Stomach (tissue), 8 donors: ENCODE measurements at regions not wholly inside any gene's neighbourhood (a gene's known extent, or its start where the extent isn't known, plus 50 kb on each side); places are given as distances from the start of the nearest gene placed in this dataset.

ENCODE experiments used
- DNase-seq, 2 donors: peaks; one replicate each; pipeline versions ENCODE4 v3.0.0 to v3.0.0-alpha.2; 2013 to 2019
- H3K27ac ChIP-seq, 5 donors: fragments of 200-600 bp in 4 of 5; sonication (generic) in 4 of 5; one replicate each; pipeline ENCODE4 v1.5.1; 2013 to 2019; ENCODE audit warnings: mild to moderate bottlenecking in 1 of 5, moderate library complexity in 1 of 5
- H3K27me3 ChIP-seq, 3 donors: fragments of 200-600 bp; sonication (generic); one replicate each; pipeline ENCODE4 v1.5.1; 2017 to 2019; ENCODE audit warnings: mixed run types in 1 of 3
- H3K36me3 ChIP-seq, 4 donors: fragments of 200-600 bp; sonication (generic); 1 replicate in 3 of 4; 2 replicates in 1 of 4; pipeline ENCODE4 v1.5.1; 2016 to 2019
- H3K4me1 ChIP-seq, 4 donors: fragments of 200-600 bp; sonication (generic); one replicate each; pipeline ENCODE4 v1.5.1; 2016 to 2019
- H3K4me3 ChIP-seq, 4 donors: fragments of 200-600 bp; sonication (generic) in 3 of 4; one replicate each; pipeline ENCODE4 v1.5.1; 2016 to 2019; ENCODE audit warnings: mild to moderate bottlenecking in 1 of 4
- H3K9me3 ChIP-seq, 4 donors: fragments of 200-600 bp; sonication (generic); one replicate each; pipeline ENCODE4 v1.5.1; 2016 to 2019
- EP300 ChIP-seq: sonication (generic); formaldehyde crosslinking; IDR thresholded peaks from one replicate; pipeline ENCODE4 v1.6.1; 2017; ENCODE audit warnings: antibody characterized with exemption
- POLR2A ChIP-seq, 4 donors: fragments of 450-650 bp; IDR thresholded peaks; one replicate each; pipeline ENCODE4 v1.6.1; 2016; ENCODE audit warnings: antibody characterized with exemption in 4 of 4, control low read depth in 2 of 4, mild to moderate bottlenecking in 1 of 4, moderate library complexity in 1 of 4
- POLR2AphosphoS5 ChIP-seq, 3 donors: sonication (generic); formaldehyde crosslinking; IDR thresholded peaks; one replicate each; pipeline ENCODE4 v1.6.1; 2016; ENCODE audit warnings: antibody characterized with exemption in 3 of 3
- WGBS, 5 donors: extraction: QIAGEN DNeasy Blood & Tissue Kit in 3 of 5; methylation state at CpG; one replicate each; pipeline versions ENCODE4 v1.1.5 to v1.1.7; 2013 to 2018; 5-methylcytosine and 5-hydroxymethylcytosine counted together
- intact Hi-C: fragments of 100-400 bp; cut with DNase I; formaldehyde crosslinking; loops from one replicate; pipeline ENCODE4 v1.15.1; 2023; ENCODE audit warnings: low total_unique reads
- TF ChIP-seq, protein P1 (sequence below), 7 experiments: fragments of 450-650 bp in 4 of 7; fragments of 200-600 bp in 3 of 7; sonication (generic) in 3 of 7; IDR thresholded peaks; one replicate each; pipeline ENCODE4 v1.5.1; 2016 to 2019; ENCODE audit warnings: antibody characterized with exemption in 7 of 7, control low read depth in 2 of 7, mild to moderate bottlenecking in 1 of 7
- donor health status: healthy with polysubstance abuse.
- donor health status: Bipolar disorder and iron deficiency.
- donor health status: healthy.

DNA sequence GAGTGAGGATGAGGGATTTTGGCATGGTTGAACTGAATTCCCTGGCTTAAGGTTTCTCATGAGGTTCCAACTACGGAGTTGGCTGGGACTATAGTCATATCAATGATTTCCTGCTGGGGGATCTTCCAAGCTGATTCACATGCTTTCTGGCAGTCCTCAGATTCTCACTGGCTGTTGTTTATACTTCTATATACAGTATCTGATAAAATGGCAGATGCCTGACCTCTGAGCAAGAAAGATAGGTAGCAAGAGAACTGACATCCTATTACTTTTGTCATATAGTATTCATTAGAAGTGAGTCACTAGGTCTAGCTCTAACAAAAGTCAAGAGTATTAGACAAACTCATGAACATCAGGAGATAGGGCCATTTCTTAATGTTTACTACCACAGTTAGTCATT is 440.9 kb upstream of the EDIL3 start:
- Histone ChIP-seq H3K4me1 (no peaks in the 10 kb centered on the region), H3K36me3 (no peaks in the 10 kb centered on the region), H3K27ac (no peak overlapping the region), H3K27me3 (no peaks in the 10 kb centered on the region), H3K4me3 (no peak overlapping the region), H3K9me3 (peaks cover 0 to 13% (median 3%) of the 10 kb centered on the region in 4 donors)
- no peak for TF ChIP-seq POLR2A (IDR thresholded peaks at IDR 0.05)
- no peak for TF ChIP-seq POLR2AphosphoS5 (IDR thresholded peaks at IDR 0.05)
- TF ChIP-seq, protein P1, sequence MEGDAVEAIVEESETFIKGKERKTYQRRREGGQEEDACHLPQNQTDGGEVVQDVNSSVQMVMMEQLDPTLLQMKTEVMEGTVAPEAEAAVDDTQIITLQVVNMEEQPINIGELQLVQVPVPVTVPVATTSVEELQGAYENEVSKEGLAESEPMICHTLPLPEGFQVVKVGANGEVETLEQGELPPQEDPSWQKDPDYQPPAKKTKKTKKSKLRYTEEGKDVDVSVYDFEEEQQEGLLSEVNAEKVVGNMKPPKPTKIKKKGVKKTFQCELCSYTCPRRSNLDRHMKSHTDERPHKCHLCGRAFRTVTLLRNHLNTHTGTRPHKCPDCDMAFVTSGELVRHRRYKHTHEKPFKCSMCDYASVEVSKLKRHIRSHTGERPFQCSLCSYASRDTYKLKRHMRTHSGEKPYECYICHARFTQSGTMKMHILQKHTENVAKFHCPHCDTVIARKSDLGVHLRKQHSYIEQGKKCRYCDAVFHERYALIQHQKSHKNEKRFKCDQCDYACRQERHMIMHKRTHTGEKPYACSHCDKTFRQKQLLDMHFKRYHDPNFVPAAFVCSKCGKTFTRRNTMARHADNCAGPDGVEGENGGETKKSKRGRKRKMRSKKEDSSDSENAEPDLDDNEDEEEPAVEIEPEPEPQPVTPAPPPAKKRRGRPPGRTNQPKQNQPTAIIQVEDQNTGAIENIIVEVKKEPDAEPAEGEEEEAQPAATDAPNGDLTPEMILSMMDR (IDR thresholded peaks at IDR 0.05) = no peak
- no peak for TF ChIP-seq EP300
- 68 to 81% (median 79%) methylated on average over 1 of the region's 1 CpG for WGBS, 5 donors
- intact Hi-C loops = no loop called here
- DNase-seq = no peak

DNA sequence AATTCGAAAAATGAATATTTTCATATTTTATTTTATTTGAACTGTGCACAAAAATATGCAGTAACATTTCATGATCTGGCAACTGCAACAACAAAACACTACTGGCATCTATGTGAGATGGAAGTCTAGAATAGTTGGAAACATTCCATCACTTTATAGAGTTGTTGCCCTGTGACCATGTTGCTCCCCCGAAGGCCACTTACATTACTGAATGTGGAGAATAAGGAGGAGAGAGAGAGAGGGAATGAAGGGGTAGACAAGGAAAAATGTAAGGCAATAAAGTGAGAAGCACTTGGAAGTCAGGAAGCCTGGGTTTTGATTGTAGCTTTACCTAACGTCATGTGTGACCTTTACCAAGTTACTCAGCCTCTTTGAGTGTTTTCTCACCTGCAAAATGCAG is 437.2 kb upstream of the EDIL3 start:
- no peaks in the 10 kb centered on the region for H3K4me1 ChIP-seq
- intact Hi-C loops = no loop called here
- no peaks in the 10 kb centered on the region for H3K9me3 ChIP-seq
- DNase-seq = no peak
- 65 to 79% (median 77%) methylated on average over 3 of the region's 3 CpGs for WGBS, 5 donors
- no peaks in the 10 kb centered on the region for H3K27me3 ChIP-seq
- no peak overlapping the region for H3K27ac ChIP-seq
- TF ChIP-seq POLR2A (IDR thresholded peaks at IDR 0.05) (no peak), EP300 (no peak), POLR2AphosphoS5 (IDR thresholded peaks at IDR 0.05) (no peak)
- TF ChIP-seq, protein P1 (IDR thresholded peaks at IDR 0.05) = no peak
- H3K36me3 ChIP-seq = no peaks in the 10 kb centered on the region
- H3K4me3 ChIP-seq = no peak overlapping the region

DNA sequence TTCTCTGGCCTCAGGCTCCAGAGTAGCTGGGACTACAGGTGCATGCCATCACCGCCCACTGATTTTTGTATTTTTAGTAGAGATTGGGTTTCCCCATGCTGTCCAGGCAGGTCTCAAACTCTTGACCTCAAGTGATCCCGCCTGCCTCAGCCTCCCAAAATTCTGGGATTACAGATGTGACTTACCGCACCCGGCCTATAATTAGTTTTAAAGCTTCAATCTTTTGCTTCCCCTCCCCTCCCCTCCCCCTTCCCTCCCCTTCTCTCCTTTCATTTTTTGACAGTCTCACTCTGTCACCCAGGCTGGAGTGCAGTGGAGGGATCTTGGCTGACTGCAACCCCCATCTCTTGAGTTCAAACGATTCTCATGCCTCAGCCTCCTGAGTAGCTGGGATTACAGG is 433.3 kb upstream of the EDIL3 start:
- Histone ChIP-seq H3K36me3 (no peaks in the 10 kb centered on the region), H3K4me1 (no peaks in the 10 kb centered on the region), H3K27ac (no peak overlapping the region), H3K27me3 (no peaks in the 10 kb centered on the region), H3K9me3 (peaks cover 0 to 3% (median 0%) of the 10 kb centered on the region in 4 donors), H3K4me3 (no peak overlapping the region)
- DNase-seq = no peak
- WGBS, 5 donors = 79 to 87% (median 85%) methylated on average over 5 of the region's 5 CpGs
- TF ChIP-seq EP300 = no peak
- TF ChIP-seq, protein P1 (IDR thresholded peaks at IDR 0.05) = no peak
- intact Hi-C loops = no loop called here

DNA sequence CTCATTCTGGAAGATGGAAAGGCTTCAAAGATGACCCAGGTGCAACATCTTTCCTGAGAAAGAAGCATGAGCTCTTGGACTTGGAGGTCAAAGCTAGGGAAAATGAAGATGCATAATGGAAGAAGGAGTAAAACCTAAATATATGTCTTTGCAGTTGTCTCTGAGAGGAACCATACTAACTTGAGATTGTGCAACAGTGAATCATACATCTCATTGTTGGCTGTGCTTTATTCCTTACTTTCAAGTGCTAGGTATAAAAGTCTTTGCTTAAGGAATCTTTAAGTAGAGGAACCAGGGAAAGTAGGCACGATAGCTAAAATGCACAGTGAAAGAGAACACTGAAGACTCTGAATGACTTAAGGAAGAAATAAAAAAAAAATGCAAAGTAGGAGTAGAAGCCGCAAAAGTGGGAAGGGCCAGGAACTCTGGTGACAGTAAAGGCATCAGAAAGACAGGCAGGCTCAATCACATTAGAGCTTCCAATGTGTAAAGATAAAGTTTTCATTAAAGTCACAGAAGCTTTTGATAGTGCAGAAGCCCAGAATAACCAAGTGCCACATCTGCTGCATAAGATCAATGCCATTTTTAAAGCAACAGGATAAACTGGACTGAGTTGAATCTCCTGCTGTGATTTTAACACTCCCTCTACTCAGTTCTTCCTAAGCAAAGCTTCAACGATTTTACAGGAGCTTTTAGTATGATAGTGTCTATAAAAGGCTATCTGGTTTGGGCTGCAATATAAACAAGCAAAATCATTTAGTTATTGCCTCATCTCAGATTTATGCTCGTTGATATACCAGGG is 432.3 kb upstream of the EDIL3 start:
- WGBS, 5 donors = 39 to 49% (median 45%) methylated on average over 4 of the region's 4 CpGs
- H3K27ac ChIP-seq = no peak overlapping the region
- H3K4me3 ChIP-seq = no peak overlapping the region
- H3K9me3 ChIP-seq = peaks cover 0 to 10% (median 0%) of the 10 kb centered on the region in 4 donors
- no peaks in the 10 kb centered on the region for H3K27me3 ChIP-seq
- no peaks in the 10 kb centered on the region for H3K4me1 ChIP-seq
- TF ChIP-seq EP300 = no peak
- no peak for TF ChIP-seq POLR2A (IDR thresholded peaks at IDR 0.05)
- TF ChIP-seq POLR2AphosphoS5 (IDR thresholded peaks at IDR 0.05) = no peak
- TF ChIP-seq, protein P1 (IDR thresholded peaks at IDR 0.05) = no peak
- DNase-seq = no peak
- intact Hi-C loops = no loop called here
- no peaks in the 10 kb centered on the region for H3K36me3 ChIP-seq
